H1 (cell line): ENCODE measurements at regions not wholly inside any gene's neighbourhood (a gene's known extent, or its start where the extent isn't known, plus 50 kb on each side); places are given as distances from the start of the nearest gene placed in this dataset.

Experiments
- CTCF ChIA-PET: fragments of 300-600 bp; sonication (Branson Sonifier 250); formaldehyde crosslinking; loops from one replicate; lab custom pipeline; 2021; ENCODE audit not compliant: partially characterized antibody; lab: Charles Lee
- POLR2A ChIA-PET: fragments of 300-600 bp; sonication (Branson Sonifier 250); formaldehyde crosslinking; loops from one replicate; lab custom pipeline; 2021; ENCODE audit warnings: inconsistent platforms; ENCODE audit not compliant: partially characterized antibody; lab: Charles Lee
- DNase-seq, 2 experiments: peaks; one replicate each; pipeline versions ENCODE4 v3.0.0 to v3.0.0-alpha.2; 2010 to 2022; ENCODE audit warnings: low spot score in 2 of 2, low read depth in 1 of 2, mixed read lengths in 1 of 2
- FAIRE-seq: peaks from 2 replicates; lab custom pipeline; 2011; peaks lifted over from hg19 to GRCh38; lab: Jason Lieb, UNC
- H2AFZ ChIP-seq: 2 replicates; pipeline ENCODE4 v1.8.1; 2012; ENCODE audit warnings: low read length, inconsistent platforms
- H2AK5ac ChIP-seq: 2 replicates; pipeline ENCODE4 v1.6.1; 2013; ENCODE audit warnings: low read depth, low read length
- H2BK120ac ChIP-seq: replicated peaks from 2 replicates; pipeline ENCODE3; 2013; ENCODE audit warnings: low read depth, low read length, inconsistent platforms
- H2BK12ac ChIP-seq: 2 replicates; pipeline ENCODE4 v1.6.1; 2013; ENCODE audit warnings: low read depth, low read length
- H2BK15ac ChIP-seq: 2 replicates; pipeline ENCODE4 v1.6.1; 2013; ENCODE audit warnings: low read length
- H2BK20ac ChIP-seq: 2 replicates; pipeline ENCODE4 v1.6.1; 2013; ENCODE audit warnings: low read length
- H2BK5ac ChIP-seq: 2 replicates; pipeline ENCODE4 v1.6.1; 2013; ENCODE audit warnings: low read depth, low read length
- H3K14ac ChIP-seq: 2 replicates; pipeline ENCODE4 v1.6.1; 2013; ENCODE audit warnings: inconsistent platforms; ENCODE audit not compliant: insufficient read length
- H3K18ac ChIP-seq: 2 replicates; pipeline ENCODE4 v1.6.1; 2013; ENCODE audit warnings: low read length; ENCODE audit errors: extremely low read depth
- H3K23ac ChIP-seq: 2 replicates; pipeline ENCODE4 v1.6.1; 2013; ENCODE audit warnings: inconsistent platforms; ENCODE audit not compliant: insufficient read length
- H3K23me2 ChIP-seq: 2 replicates; pipeline ENCODE4 v1.6.1; 2013; ENCODE audit warnings: low read depth, low read length
- H3K27ac ChIP-seq: 2 replicates; pipeline ENCODE4 v1.6.1; 2011; ENCODE audit warnings: low read depth, low read length, inconsistent platforms
- H3K27me3 ChIP-seq, 4 experiments: replicated peaks in 1 of 4; 1 replicate in 1 of 4; 2 replicates in 3 of 4; pipeline versions ENCODE4 v1.6.1 to v1.8.1; 2011 to 2013; ENCODE audit warnings: low read length in 3 of 4, mild to moderate bottlenecking in 3 of 4, inconsistent platforms in 2 of 4, mixed read lengths in 2 of 4, moderate library complexity in 1 of 4; ENCODE audit not compliant: control insufficient read depth in 3 of 4, insufficient read depth in 3 of 4; ENCODE audit errors: extremely low read depth in 1 of 4
- H3K36me3 ChIP-seq, 4 experiments: 2 replicates each; pipeline versions ENCODE4 v1.6.1 to v1.8.1; 2011 to 2013; ENCODE audit warnings: mild to moderate bottlenecking in 4 of 4, low read length in 3 of 4, moderate library complexity in 2 of 4, control low read depth in 1 of 4, inconsistent platforms in 1 of 4; ENCODE audit not compliant: insufficient read depth in 4 of 4, control insufficient read depth in 2 of 4
- H3K4ac ChIP-seq: replicated peaks from 2 replicates; pipeline ENCODE3; 2013; ENCODE audit warnings: low read length, low read depth, mixed read lengths, inconsistent platforms; ENCODE audit not compliant: insufficient read length
- H3K4me1 ChIP-seq, 4 experiments: replicated peaks in 1 of 4; 1 replicate in 1 of 4; 2 replicates in 3 of 4; pipeline versions ENCODE4 v1.6.1 to v1.8.1; 2011 to 2013; ENCODE audit warnings: low read length in 3 of 4, inconsistent platforms in 2 of 4, mixed read lengths in 1 of 4; ENCODE audit not compliant: insufficient read depth in 4 of 4, control insufficient read depth in 3 of 4
- H3K4me2 ChIP-seq, 2 experiments: 2 replicates each; pipeline versions ENCODE4 v1.6.1 to v1.8.1; 2011 to 2013; ENCODE audit warnings: low read depth in 2 of 2, low read length in 2 of 2, control low read depth in 1 of 2, inconsistent platforms in 1 of 2, mild to moderate bottlenecking in 1 of 2; ENCODE audit not compliant: insufficient read depth in 1 of 2
- H3K4me3 ChIP-seq, 4 experiments: fragments of 200-600, 300-600 bp in 1 of 4; sonication (generic), shearing (Covaris generic), sonication (Bioruptor Twin) in 1 of 4; 2 replicates each; pipeline versions ENCODE4 v1.5.1 to v1.8.1; 2011 to 2016; ENCODE audit warnings: low read length in 4 of 4, low read depth in 3 of 4, control low read depth in 2 of 4, inconsistent platforms in 2 of 4, mild to moderate bottlenecking in 2 of 4, mixed read lengths in 1 of 4, moderate library complexity in 1 of 4; ENCODE audit not compliant: insufficient read depth in 2 of 4; ENCODE audit errors: extremely low read depth in 1 of 4
- H3K56ac ChIP-seq: replicated peaks from 2 replicates; pipeline ENCODE3; 2013; ENCODE audit warnings: low read depth, mild to moderate bottlenecking, mixed read lengths, low read length, inconsistent platforms; ENCODE audit not compliant: insufficient read length
- H3K79me1 ChIP-seq: 2 replicates; pipeline ENCODE4 v1.6.1; 2013; ENCODE audit warnings: low read depth, low read length, control low read depth
- H3K79me2 ChIP-seq, 2 experiments: 2 replicates each; pipeline versions ENCODE4 v1.6.1 to v1.8.1; 2012 to 2013; ENCODE audit warnings: low read length in 2 of 2, mild to moderate bottlenecking in 2 of 2, inconsistent platforms in 1 of 2; ENCODE audit not compliant: insufficient read depth in 2 of 2, control insufficient read depth in 1 of 2
- H3K9ac ChIP-seq, 4 experiments: replicated peaks in 1 of 4; 1 replicate in 1 of 4; 2 replicates in 3 of 4; pipeline versions ENCODE4 v1.6.1 to v1.8.1; 2011 to 2013; ENCODE audit warnings: low read depth in 3 of 4, low read length in 3 of 4, control low read depth in 2 of 4, mild to moderate bottlenecking in 2 of 4, moderate library complexity in 2 of 4, inconsistent platforms in 1 of 4; ENCODE audit errors: extremely low read depth in 1 of 4
- H3K9me3 ChIP-seq, 2 experiments: 2 replicates each; pipeline versions ENCODE4 v1.6.1 to v1.8.1; 2012 to 2013; ENCODE audit warnings: mild to moderate bottlenecking in 2 of 2, moderate library complexity in 2 of 2, control low read depth in 1 of 2, inconsistent platforms in 1 of 2, low read depth in 1 of 2, low read length in 1 of 2, mixed read lengths in 1 of 2; ENCODE audit not compliant: insufficient read depth in 2 of 2
- H4K20me1 ChIP-seq, 2 experiments: replicated peaks in 1 of 2; 2 replicates each; pipeline versions ENCODE3 to v1.8.1; 2011 to 2013; ENCODE audit warnings: inconsistent platforms in 2 of 2, low read length in 2 of 2, mild to moderate bottlenecking in 1 of 2; ENCODE audit not compliant: insufficient read depth in 2 of 2, control insufficient read depth in 1 of 2
- H4K5ac ChIP-seq: 2 replicates; pipeline ENCODE4 v1.6.1; 2013; ENCODE audit warnings: low read length, low read depth, mixed read lengths, inconsistent platforms; ENCODE audit not compliant: insufficient read length
- H4K8ac ChIP-seq: 2 replicates; pipeline ENCODE4 v1.8.0; 2013; ENCODE audit warnings: mild to moderate bottlenecking, moderate library complexity, low read length, inconsistent platforms; ENCODE audit not compliant: insufficient read depth; ENCODE audit errors: extremely low read depth
- H4K91ac ChIP-seq: replicated peaks from 2 replicates; pipeline ENCODE3; 2013; ENCODE audit warnings: low read length, mixed read lengths, inconsistent platforms; ENCODE audit not compliant: insufficient read length
- CEBPB ChIP-seq: IDR thresholded peaks from 2 replicates; pipeline ENCODE4 v1.6.1; 2012; ENCODE audit warnings: low read depth, low read length
- RBBP5 ChIP-seq: IDR thresholded peaks from 2 replicates; pipeline ENCODE4 v1.7.1; 2012; ENCODE audit warnings: low read depth, mild to moderate bottlenecking, inconsistent platforms, low read length, moderate library complexity, borderline replicate concordance
- WGBS, 2 experiments: shearing (Covaris generic) in 1 of 2; methylation state at CpG; one replicate each; pipeline versions ENCODE4 v1.1.6 to v1.1.7; 2013 to 2015; ENCODE audit warnings: low lambda C conversion rate in 2 of 2, mixed read lengths in 2 of 2, inconsistent platforms in 1 of 2, low coverage in 1 of 2, missing lambda C conversion rate in 1 of 2; ENCODE audit not compliant: insufficient replicate concordance in 2 of 2, insufficient coverage in 1 of 2, insufficient read length in 1 of 2; ENCODE audit errors: extremely low coverage in 1 of 2, missing lambda C conversion rate in 1 of 2; 5-methylcytosine and 5-hydroxymethylcytosine counted together
- TF ChIP-seq, protein P1 (sequence below): IDR thresholded peaks from 2 replicates; pipeline ENCODE4 v1.6.1; 2011; ENCODE audit warnings: low read depth, mild to moderate bottlenecking, low read length; ENCODE audit not compliant: insufficient read depth

DNA sequence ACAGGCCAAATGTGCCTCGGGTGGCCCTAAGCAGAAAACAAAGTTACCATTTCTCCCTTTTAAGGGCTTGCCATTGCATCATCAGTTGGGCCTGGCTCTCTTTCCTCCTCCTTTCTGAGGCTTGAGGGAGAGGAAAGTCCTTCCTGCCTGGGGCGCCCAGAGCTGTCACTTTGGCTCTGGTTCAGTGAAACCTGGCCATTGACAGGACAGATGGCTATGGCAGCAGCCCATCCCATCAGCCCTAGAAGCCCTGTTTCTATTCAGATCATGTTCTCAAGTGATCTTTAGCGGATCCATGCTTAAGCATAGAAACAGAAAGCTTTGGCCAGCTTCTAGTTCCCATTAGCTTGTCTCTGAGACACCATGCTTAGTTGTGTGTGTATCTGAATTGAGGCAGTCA is 293.4 kb downstream of the YTHDC2 start:
- no peak overlapping the region for H2AFZ ChIP-seq

More for the DNA sequence above, 293.4 kb downstream of the YTHDC2 start:
- no peak overlapping the region for H3K18ac ChIP-seq
- H2BK15ac ChIP-seq = no peak overlapping the region
- WGBS, 2 experiments = 86% methylated on average over 3 of the region's 3 CpGs; no CpG with 5 or more reads in 1 of the 2 experiments
- ChIA-PET POLR2A (no interaction called here), CTCF (interaction anchor here (0.7 to 2.4 kb wide), 38 partner anchors 8 to 980 kb away, joined by 3 to 16 read pairs (median 4); no protein-coding TSS in a partner anchor)
- no peak overlapping the region for H3K14ac ChIP-seq
- TF ChIP-seq, protein P1, sequence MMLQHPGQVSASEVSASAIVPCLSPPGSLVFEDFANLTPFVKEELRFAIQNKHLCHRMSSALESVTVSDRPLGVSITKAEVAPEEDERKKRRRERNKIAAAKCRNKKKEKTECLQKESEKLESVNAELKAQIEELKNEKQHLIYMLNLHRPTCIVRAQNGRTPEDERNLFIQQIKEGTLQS = 0 out of 2 replicates have a peak, but pooled peaks have one; percentile 49
- TF ChIP-seq RBBP5 (no peak), CEBPB (peak; percentile 65)
- 0 out of 7 replicates have a peak, but pooled peaks cover 0 to 2% (median 0%) of the 10 kb centered on the region in 4 experiments for H3K4me1 ChIP-seq
- H3K9me3 ChIP-seq = no peaks in the 10 kb centered on the region
- DNase-seq (no peak), FAIRE-seq (no peak)
- H3K79me1 ChIP-seq = no peaks in the 10 kb centered on the region
- H2BK20ac ChIP-seq = no peak overlapping the region
- H3K23me2 ChIP-seq = no peaks in the 10 kb centered on the region
- no peak overlapping the region for H3K4me2 ChIP-seq
- no peaks in the 10 kb centered on the region for H3K79me2 ChIP-seq
- H3K23ac ChIP-seq = no peak overlapping the region
- H4K20me1 ChIP-seq = no peaks in the 10 kb centered on the region
- H4K5ac ChIP-seq = no peak overlapping the region
- no peak overlapping the region for H3K56ac ChIP-seq
- no peak overlapping the region for H2AK5ac ChIP-seq
- no peaks in the 10 kb centered on the region for H3K36me3 ChIP-seq
- H4K91ac ChIP-seq = no peak overlapping the region
- H2BK12ac ChIP-seq = no peak overlapping the region
- no peak overlapping the region for H4K8ac ChIP-seq
- no peak overlapping the region for H3K9ac ChIP-seq
- H3K4me3 ChIP-seq = no peak overlapping the region
- H2BK5ac ChIP-seq = no peak overlapping the region
- no peak overlapping the region for H2BK120ac ChIP-seq
- H3K27me3 ChIP-seq = no peaks in the 10 kb centered on the region
- no peak overlapping the region for H3K4ac ChIP-seq
- no peak overlapping the region for H3K27ac ChIP-seq
